Neural cell (in vitro differentiated cells): ENCODE measurements at regions not wholly inside any gene's neighbourhood (a gene's known extent, or its start where the extent isn't known, plus 50 kb on each side); places are given as distances from the start of the nearest gene placed in this dataset.

ENCODE experiments used
- EZH2 ChIP-seq: fragments of 200-600, 300-800 bp; shearing (Covaris generic), sonication (generic); IDR thresholded peaks from 2 replicates; pipeline ENCODE4 v1.6.1; 2014; ENCODE audit warnings: antibody characterized with exemption, low read length, borderline replicate concordance, mild to moderate bottlenecking; ENCODE audit not compliant: insufficient read depth, poor library complexity, severe bottlenecking
- POLR2AphosphoS5 ChIP-seq: IDR thresholded peaks from 2 replicates; pipeline ENCODE4 v1.6.1; 2012
- RAD21 ChIP-seq: fragments of 450-650 bp; conservative IDR thresholded peaks from 2 replicates; pipeline ENCODE4 v1.6.1; 2014; ENCODE audit warnings: antibody characterized with exemption, mild to moderate bottlenecking, moderate library complexity
- TF ChIP-seq, protein P1 (sequence below): fragments of 450-650 bp; IDR thresholded peaks from 2 replicates; pipeline ENCODE4 v1.5.1; 2014; ENCODE audit warnings: antibody characterized with exemption, mild to moderate bottlenecking, moderate library complexity; ENCODE audit not compliant: poor library complexity, severe bottlenecking

DNA sequence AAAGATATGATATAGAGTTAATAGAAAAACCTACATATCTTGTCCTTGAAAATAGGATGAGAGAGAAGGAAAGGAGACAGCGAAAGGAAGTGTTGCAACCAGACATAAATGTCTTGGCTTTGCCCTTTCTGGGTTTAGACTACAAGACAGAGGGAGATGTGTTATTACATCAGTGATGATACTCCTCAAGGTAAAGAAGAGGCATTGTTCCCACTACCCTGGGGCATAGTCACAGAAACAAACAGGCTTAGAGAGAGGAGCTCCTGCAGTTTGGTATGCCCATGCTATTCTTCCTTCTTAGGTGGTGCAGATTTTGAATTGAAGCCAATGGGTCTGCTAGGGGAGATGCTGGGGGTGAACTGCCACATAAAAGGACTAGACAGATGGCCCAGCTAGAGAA, 166.8 kb upstream of the RFX3 start:
- TF ChIP-seq, protein P1, sequence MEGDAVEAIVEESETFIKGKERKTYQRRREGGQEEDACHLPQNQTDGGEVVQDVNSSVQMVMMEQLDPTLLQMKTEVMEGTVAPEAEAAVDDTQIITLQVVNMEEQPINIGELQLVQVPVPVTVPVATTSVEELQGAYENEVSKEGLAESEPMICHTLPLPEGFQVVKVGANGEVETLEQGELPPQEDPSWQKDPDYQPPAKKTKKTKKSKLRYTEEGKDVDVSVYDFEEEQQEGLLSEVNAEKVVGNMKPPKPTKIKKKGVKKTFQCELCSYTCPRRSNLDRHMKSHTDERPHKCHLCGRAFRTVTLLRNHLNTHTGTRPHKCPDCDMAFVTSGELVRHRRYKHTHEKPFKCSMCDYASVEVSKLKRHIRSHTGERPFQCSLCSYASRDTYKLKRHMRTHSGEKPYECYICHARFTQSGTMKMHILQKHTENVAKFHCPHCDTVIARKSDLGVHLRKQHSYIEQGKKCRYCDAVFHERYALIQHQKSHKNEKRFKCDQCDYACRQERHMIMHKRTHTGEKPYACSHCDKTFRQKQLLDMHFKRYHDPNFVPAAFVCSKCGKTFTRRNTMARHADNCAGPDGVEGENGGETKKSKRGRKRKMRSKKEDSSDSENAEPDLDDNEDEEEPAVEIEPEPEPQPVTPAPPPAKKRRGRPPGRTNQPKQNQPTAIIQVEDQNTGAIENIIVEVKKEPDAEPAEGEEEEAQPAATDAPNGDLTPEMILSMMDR = no peak
- TF ChIP-seq EZH2 = no peak
- no peak for TF ChIP-seq RAD21
- TF ChIP-seq POLR2AphosphoS5 = no peak
